ENCODE measurements at regions not wholly inside any gene's neighbourhood (a gene's known extent, or its start where the extent isn't known, plus 50 kb on each side); places are given as distances from the start of the nearest gene placed in this dataset.

GRCh38 chr6:99096170-99096569 lies 148.4 kb upstream of the FBXL4 start:
- DNase-seq (ENCODE audit: low read depth, low spot score): no peak
- Histone ChIP-seq H3K9ac (ENCODE audit: insufficient read length, low read depth) (no peak overlapping the region), H3K4me3 (ENCODE audit: insufficient read length, low read depth) (no peak overlapping the region), H3K36me3 (ENCODE audit: insufficient read depth, insufficient read length, low read length) (no peaks in the 10 kb centered on the region), H3K9me3 (ENCODE audit: insufficient read depth, low read length) (no peaks in the 10 kb centered on the region), H3K27me3 (ENCODE audit: insufficient read depth, insufficient read length) (no peaks in the 10 kb centered on the region), H3K4me1 (ENCODE audit: insufficient read depth, insufficient read length) (no peaks in the 10 kb centered on the region)
- TF ChIP-seq YY1 (IDR thresholded peaks at IDR 0.05; ENCODE audit: insufficient read depth, insufficient read length) (no peak), SUZ12 (IDR thresholded peaks at IDR 0.05; ENCODE audit: extremely low read depth, insufficient read depth, insufficient read length) (no peak), ZNF274 (IDR thresholded peaks at IDR 0.05; ENCODE audit: low read depth, low read length) (no peak)

- H3K4me3 ChIP-seq (ENCODE audit: insufficient read length, low read depth): no peak overlapping the region
- TF ChIP-seq YY1 (IDR thresholded peaks at IDR 0.05; ENCODE audit: insufficient read depth, insufficient read length) (no peak), ZNF274 (IDR thresholded peaks at IDR 0.05; ENCODE audit: low read depth, low read length) (no peak), SUZ12 (IDR thresholded peaks at IDR 0.05; ENCODE audit: extremely low read depth, insufficient read depth, insufficient read length) (no peak)
These were observed 145.9 kb upstream of the FBXL4 start for GRCh38 chr6:99093456-99094190.

DNA sequence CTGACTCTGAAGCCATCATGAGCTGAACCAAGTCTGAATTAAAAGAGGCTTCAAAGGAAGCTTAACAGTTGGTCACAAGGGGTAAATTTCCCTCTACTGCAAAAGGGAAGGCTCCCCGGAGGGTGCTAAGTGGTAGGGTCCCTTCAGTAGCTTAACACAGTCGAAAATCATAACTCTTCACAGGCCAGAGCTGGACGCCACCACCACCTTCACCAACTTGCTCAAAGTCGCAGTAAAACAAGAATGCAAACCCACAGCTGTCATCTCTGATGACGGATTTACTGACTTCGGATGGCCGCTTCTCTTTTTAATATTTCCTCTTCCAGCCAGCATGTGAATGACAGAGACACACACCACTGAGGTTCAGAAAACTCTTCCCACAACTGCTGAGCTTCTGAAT lies 144.7 kb upstream of the FBXL4 start:
- Histone ChIP-seq H3K9me3 (ENCODE audit: insufficient read depth, low read length) (no peaks in the 10 kb centered on the region), H3K4me1 (ENCODE audit: insufficient read depth, insufficient read length) (no peaks in the 10 kb centered on the region), H3K27me3 (ENCODE audit: insufficient read depth, insufficient read length) (no peaks in the 10 kb centered on the region), H3K4me3 (ENCODE audit: insufficient read length, low read depth) (no peak overlapping the region), H3K9ac (ENCODE audit: insufficient read length, low read depth) (no peak overlapping the region), H3K36me3 (ENCODE audit: insufficient read depth, insufficient read length, low read length) (no peaks in the 10 kb centered on the region)
- TF ChIP-seq ZNF274 (IDR thresholded peaks at IDR 0.05; ENCODE audit: low read depth, low read length): no peak
- no peak for TF ChIP-seq SUZ12 (IDR thresholded peaks at IDR 0.05; ENCODE audit: extremely low read depth, insufficient read depth, insufficient read length)
- no peak for TF ChIP-seq YY1 (IDR thresholded peaks at IDR 0.05; ENCODE audit: insufficient read depth, insufficient read length)
- DNase-seq (ENCODE audit: low read depth, low spot score): no peak

More at GRCh38 chr6:99093456-99094190, 145.9 kb upstream of the FBXL4 start:
- no peak for DNase-seq (ENCODE audit: low read depth, low spot score)
- H3K27me3 ChIP-seq (ENCODE audit: insufficient read depth, insufficient read length): no peaks in the 10 kb centered on the region
- no peak overlapping the region for H3K9ac ChIP-seq (ENCODE audit: insufficient read length, low read depth)
- H3K36me3 ChIP-seq (ENCODE audit: insufficient read depth, insufficient read length, low read length): no peaks in the 10 kb centered on the region
- no peaks in the 10 kb centered on the region for H3K4me1 ChIP-seq (ENCODE audit: insufficient read depth, insufficient read length)
- H3K9me3 ChIP-seq (ENCODE audit: insufficient read depth, low read length): no peaks in the 10 kb centered on the region

- Histone ChIP-seq H3K27me3 (ENCODE audit: insufficient read depth, insufficient read length) (no peaks in the 10 kb centered on the region), H3K4me3 (ENCODE audit: insufficient read length, low read depth) (no peak overlapping the region), H3K36me3 (ENCODE audit: insufficient read depth, insufficient read length, low read length) (no peaks in the 10 kb centered on the region), H3K9ac (ENCODE audit: insufficient read length, low read depth) (no peak overlapping the region), H3K9me3 (ENCODE audit: insufficient read depth, low read length) (no peaks in the 10 kb centered on the region), H3K4me1 (ENCODE audit: insufficient read depth, insufficient read length) (no peaks in the 10 kb centered on the region)
- DNase-seq (ENCODE audit: low read depth, low spot score): no peak
- no peak for TF ChIP-seq ZNF274 (IDR thresholded peaks at IDR 0.05; ENCODE audit: low read depth, low read length)
- TF ChIP-seq YY1 (IDR thresholded peaks at IDR 0.05; ENCODE audit: insufficient read depth, insufficient read length): no peak
These were observed 144.2 kb upstream of the FBXL4 start for GRCh38 chr6:99091985-99092384.

- H3K4me1 ChIP-seq (ENCODE audit: insufficient read depth, insufficient read length): no peaks in the 10 kb centered on the region
- no peak for TF ChIP-seq SUZ12 (IDR thresholded peaks at IDR 0.05; ENCODE audit: extremely low read depth, insufficient read depth, insufficient read length)
- no peak for TF ChIP-seq YY1 (IDR thresholded peaks at IDR 0.05; ENCODE audit: insufficient read depth, insufficient read length)
- no peak for TF ChIP-seq ZNF274 (IDR thresholded peaks at IDR 0.05; ENCODE audit: low read depth, low read length)
- H3K36me3 ChIP-seq (ENCODE audit: insufficient read depth, insufficient read length, low read length): no peaks in the 10 kb centered on the region
- DNase-seq (ENCODE audit: low read depth, low spot score): no peak
- no peak overlapping the region for H3K9ac ChIP-seq (ENCODE audit: insufficient read length, low read depth)
- H3K27me3 ChIP-seq (ENCODE audit: insufficient read depth, insufficient read length): no peaks in the 10 kb centered on the region
- no peak overlapping the region for H3K4me3 ChIP-seq (ENCODE audit: insufficient read length, low read depth)
- no peaks in the 10 kb centered on the region for H3K9me3 ChIP-seq (ENCODE audit: insufficient read depth, low read length)
These were observed 132.4 kb upstream of the FBXL4 start for GRCh38 chr6:99080191-99080590.

DNA sequence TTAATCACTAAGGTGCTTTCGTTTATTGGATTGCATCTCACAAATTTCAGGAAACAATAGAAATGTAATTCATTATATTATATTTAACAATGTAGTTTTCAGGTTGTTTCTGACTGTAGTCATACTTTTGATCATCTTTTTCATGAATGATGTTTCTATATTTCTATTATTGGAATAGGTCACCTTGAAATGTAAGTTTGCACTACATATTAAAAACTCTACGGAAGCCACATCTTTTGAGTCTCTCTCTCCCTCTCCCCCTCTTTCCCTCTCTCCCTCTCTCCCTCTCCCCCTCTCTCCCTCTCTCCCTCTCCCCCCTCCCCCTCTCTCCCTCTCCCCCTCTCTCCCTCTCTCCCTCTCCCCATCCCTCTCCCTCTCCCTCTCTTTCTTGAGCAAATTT lies 131.3 kb upstream of the FBXL4 start:
- DNase-seq (ENCODE audit: low read depth, low spot score): no peak
- no peak overlapping the region for H3K9ac ChIP-seq (ENCODE audit: insufficient read length, low read depth)
- H3K9me3 ChIP-seq (ENCODE audit: insufficient read depth, low read length): no peaks in the 10 kb centered on the region
- H3K27me3 ChIP-seq (ENCODE audit: insufficient read depth, insufficient read length): no peaks in the 10 kb centered on the region
- no peaks in the 10 kb centered on the region for H3K4me1 ChIP-seq (ENCODE audit: insufficient read depth, insufficient read length)
- no peaks in the 10 kb centered on the region for H3K36me3 ChIP-seq (ENCODE audit: insufficient read depth, insufficient read length, low read length)
- H3K4me3 ChIP-seq (ENCODE audit: insufficient read length, low read depth): no peak overlapping the region
- no peak for TF ChIP-seq YY1 (IDR thresholded peaks at IDR 0.05; ENCODE audit: insufficient read depth, insufficient read length)
- no peak for TF ChIP-seq SUZ12 (IDR thresholded peaks at IDR 0.05; ENCODE audit: extremely low read depth, insufficient read depth, insufficient read length)
- TF ChIP-seq ZNF274 (IDR thresholded peaks at IDR 0.05; ENCODE audit: low read depth, low read length): no peak

GRCh38 chr6:99073223-99073622 lies 125.5 kb upstream of the FBXL4 start:
- no peak for DNase-seq (ENCODE audit: low read depth, low spot score)
- H3K9ac ChIP-seq (ENCODE audit: insufficient read length, low read depth): no peak overlapping the region
- no peaks in the 10 kb centered on the region for H3K4me1 ChIP-seq (ENCODE audit: insufficient read depth, insufficient read length)
- no peak for TF ChIP-seq SUZ12 (IDR thresholded peaks at IDR 0.05; ENCODE audit: extremely low read depth, insufficient read depth, insufficient read length)
- H3K9me3 ChIP-seq (ENCODE audit: insufficient read depth, low read length): no peaks in the 10 kb centered on the region
- no peaks in the 10 kb centered on the region for H3K36me3 ChIP-seq (ENCODE audit: insufficient read depth, insufficient read length, low read length)
- no peak overlapping the region for H3K4me3 ChIP-seq (ENCODE audit: insufficient read length, low read depth)
- no peaks in the 10 kb centered on the region for H3K27me3 ChIP-seq (ENCODE audit: insufficient read depth, insufficient read length)
